OCI-LY1 (cell line): ENCODE measurements at regions not wholly inside any gene's neighbourhood (a gene's known extent, or its start where the extent isn't known, plus 50 kb on each side); places are given as distances from the start of the nearest gene placed in this dataset.

Source experiments
- CTCF ChIP-seq: fragments of 200-600 bp; sonication (generic), shearing (Covaris generic); IDR thresholded peaks from 2 replicates; pipeline ENCODE4 v1.5.1; 2017; ENCODE audit warnings: mild to moderate bottlenecking, antibody characterized with exemption, low read length, moderate library complexity, mixed read lengths
- EZH2 ChIP-seq: fragments of 200-600 bp; sonication (generic), shearing (Covaris generic); IDR thresholded peaks from 2 replicates; pipeline ENCODE4 v1.8.0; 2017; ENCODE audit warnings: borderline replicate concordance, mixed run types, mild to moderate bottlenecking, antibody characterized with exemption, low read length, moderate library complexity, mixed read lengths

- TF ChIP-seq CTCF (no peak), EZH2 (no peak)
These were observed 146.3 kb upstream of the ATF7IP start for GRCh38 chr12:14219156-14219555.
